ENCODE measurements at regions not wholly inside any gene's neighbourhood (a gene's known extent, or its start where the extent isn't known, plus 50 kb on each side); places are given as distances from the start of the nearest gene placed in this dataset.
"Not testable (repeated sequence)": the region's sequence is repeated elsewhere in the genome, so short reads cannot be mapped to it uniquely, and the experiment has no call there.

- no peak for DNase-seq (ENCODE audit: low spot score)
These were observed 303.3 kb upstream of the CELF2 start for GRCh38 chr10:10714327-10714726.

GRCh38 chr10:10716972-10717371, 300.7 kb upstream of the CELF2 start:
- DNase-seq (ENCODE audit: low spot score): no peak

GRCh38 chr10:10722422-10722821, 295.2 kb upstream of the CELF2 start:
- no peak for DNase-seq (ENCODE audit: low spot score)

- no peak for DNase-seq (ENCODE audit: low spot score)
These were observed 292.5 kb upstream of the CELF2 start for GRCh38 chr10:10725196-10725595.

GRCh38 chr10:10726101-10726500, 291.6 kb upstream of the CELF2 start:
- no peak for DNase-seq (ENCODE audit: low spot score)

- DNase-seq (ENCODE audit: low spot score): not testable (repeated sequence)
These were observed 290.3 kb upstream of the CELF2 start for GRCh38 chr10:10727411-10727810.

GRCh38 chr10:10727812-10728211, 289.9 kb upstream of the CELF2 start:
- no peak for DNase-seq (ENCODE audit: low spot score)

GRCh38 chr10:10730471-10731043, 287.1 kb upstream of the CELF2 start:
- DNase-seq (ENCODE audit: low spot score): no peak

GRCh38 chr10:10731366-10731765, 286.3 kb upstream of the CELF2 start:
- DNase-seq (ENCODE audit: low spot score): no peak

GRCh38 chr10:10734356-10735064, 283.2 kb upstream of the CELF2 start:
- DNase-seq (ENCODE audit: low spot score): no peak

GRCh38 chr10:10745291-10745690, 272.4 kb upstream of the CELF2 start:
- DNase-seq (ENCODE audit: low spot score): no peak

GRCh38 chr10:10755490-10755889, 262.2 kb upstream of the CELF2 start:
- DNase-seq (ENCODE audit: low spot score): no peak

GRCh38 chr10:10758306-10758705, 259.4 kb upstream of the CELF2 start:
- DNase-seq (ENCODE audit: low spot score): no peak

GRCh38 chr10:10759806-10760205, 257.9 kb upstream of the CELF2 start:
- not testable (repeated sequence) for DNase-seq (ENCODE audit: low spot score)

GRCh38 chr10:10765017-10765416, 252.7 kb upstream of the CELF2 start:
- no peak for DNase-seq (ENCODE audit: low spot score)

GRCh38 chr10:10772411-10772810, 245.3 kb upstream of the CELF2 start:
- no peak for DNase-seq (ENCODE audit: low spot score)

GRCh38 chr10:10772874-10773508, 244.7 kb upstream of the CELF2 start:
- no peak for DNase-seq (ENCODE audit: low spot score)

GRCh38 chr10:10774416-10774815, 243.3 kb upstream of the CELF2 start:
- DNase-seq (ENCODE audit: low spot score): no peak

- DNase-seq (ENCODE audit: low spot score): no peak
These were observed 241.3 kb upstream of the CELF2 start for GRCh38 chr10:10776363-10776762.

- no peak for DNase-seq (ENCODE audit: low spot score)
These were observed 240.4 kb upstream of the CELF2 start for GRCh38 chr10:10777279-10777678.

- DNase-seq (ENCODE audit: low spot score): no peak
These were observed 239.9 kb upstream of the CELF2 start for GRCh38 chr10:10777723-10778122.

- no peak for DNase-seq (ENCODE audit: low spot score)
These were observed 238.7 kb upstream of the CELF2 start for GRCh38 chr10:10778959-10779358.

GRCh38 chr10:10779511-10779910, 238.2 kb upstream of the CELF2 start:
- DNase-seq (ENCODE audit: low spot score): no peak

GRCh38 chr10:10780746-10781145, 236.9 kb upstream of the CELF2 start:
- DNase-seq (ENCODE audit: low spot score): no peak

Data from NAMALWA (cell line).